ENCODE measurements at regions not wholly inside any gene's neighbourhood (a gene's known extent, or its start where the extent isn't known, plus 50 kb on each side); places are given as distances from the start of the nearest gene placed in this dataset.
"Not testable (repeated sequence)": the region's sequence is repeated elsewhere in the genome, so short reads cannot be mapped to it uniquely, and the experiment has no call there.

DNA sequence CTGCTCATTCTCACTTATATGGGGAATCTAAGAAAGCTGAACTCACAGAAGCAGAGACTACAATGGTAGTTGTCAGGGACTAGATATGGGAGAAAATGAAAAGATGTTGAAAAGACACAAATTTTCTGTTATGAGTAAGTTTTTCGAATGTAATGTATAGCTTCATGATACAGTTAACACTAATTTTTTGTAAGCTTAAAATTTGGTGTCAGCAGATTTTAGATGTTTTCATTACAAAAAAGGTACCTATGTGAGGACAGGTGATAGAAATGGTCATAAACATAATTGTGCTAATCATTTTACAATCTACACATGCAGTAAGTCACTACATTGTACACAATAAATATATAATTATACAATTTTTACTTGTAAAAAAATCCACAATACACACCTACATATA, 286.6 kb downstream of the ZNF33B start:
- DNase-seq, result no peak

DNA sequence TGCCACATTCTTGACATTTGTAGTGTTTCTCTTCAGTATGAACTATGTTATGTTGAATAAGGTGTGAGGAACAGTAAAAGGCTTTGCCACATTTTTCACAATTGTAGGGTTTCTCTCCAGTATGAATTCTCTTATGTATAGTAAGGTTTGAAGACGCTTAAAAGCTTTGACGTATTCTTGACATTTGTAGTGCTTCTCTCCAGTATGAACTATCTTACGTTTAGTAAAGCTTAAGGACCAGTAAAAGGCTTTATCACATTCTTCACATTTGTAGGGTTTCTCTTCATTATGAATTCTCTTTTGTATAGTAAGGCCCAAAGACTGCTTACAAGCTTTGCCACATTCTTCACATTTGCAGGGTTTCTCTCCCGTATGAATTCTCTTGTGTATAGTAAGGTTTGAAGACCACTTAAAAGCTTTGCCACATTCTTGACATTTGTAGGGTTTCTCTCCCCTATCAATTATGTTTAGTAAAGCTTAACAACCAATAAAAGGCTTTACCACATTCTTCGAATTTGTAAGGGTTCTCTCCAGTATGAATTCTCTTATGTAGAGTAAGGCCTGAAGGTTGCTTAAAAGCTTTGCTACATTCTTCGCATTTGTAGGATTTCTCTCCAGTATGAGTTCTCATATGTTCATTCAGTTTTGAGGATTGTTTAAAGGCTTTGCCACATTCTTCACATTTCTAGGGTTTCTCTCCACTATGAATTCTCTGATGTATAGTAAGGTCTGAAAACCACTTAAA, 301.6 kb downstream of the ZNF33B start:
- not testable (repeated sequence) for DNase-seq

DNA sequence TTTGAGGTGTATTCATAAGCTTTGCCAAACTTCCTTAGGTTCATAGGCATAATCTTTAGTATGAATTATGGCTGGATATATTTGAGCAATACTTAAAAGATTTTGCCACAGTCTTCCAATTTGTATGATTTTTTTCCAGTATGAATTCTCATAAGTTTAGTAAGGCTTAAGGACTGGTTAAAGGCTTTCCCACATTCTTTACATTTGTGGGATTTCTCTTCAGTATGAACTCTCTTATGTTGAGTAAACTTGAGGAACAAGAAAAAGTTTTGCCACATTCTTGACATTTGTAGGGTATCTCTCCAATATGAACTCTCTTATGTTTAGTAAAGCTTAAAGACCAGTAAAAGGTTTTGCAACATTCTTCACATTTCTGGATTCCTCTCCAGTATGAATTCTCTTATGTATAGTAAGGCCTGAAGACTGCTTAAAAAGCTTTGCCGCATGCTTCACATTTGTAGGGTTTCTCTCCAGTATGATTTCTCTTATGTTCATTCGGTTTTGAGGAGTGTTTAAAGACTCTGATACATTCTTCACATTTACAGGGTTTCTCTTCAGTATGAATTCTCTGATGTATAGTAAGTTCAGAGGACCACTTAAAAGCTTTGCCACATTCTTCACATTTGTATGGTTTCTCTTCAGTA, 302.6 kb downstream of the ZNF33B start:
- DNase-seq, result not testable (repeated sequence)

DNA sequence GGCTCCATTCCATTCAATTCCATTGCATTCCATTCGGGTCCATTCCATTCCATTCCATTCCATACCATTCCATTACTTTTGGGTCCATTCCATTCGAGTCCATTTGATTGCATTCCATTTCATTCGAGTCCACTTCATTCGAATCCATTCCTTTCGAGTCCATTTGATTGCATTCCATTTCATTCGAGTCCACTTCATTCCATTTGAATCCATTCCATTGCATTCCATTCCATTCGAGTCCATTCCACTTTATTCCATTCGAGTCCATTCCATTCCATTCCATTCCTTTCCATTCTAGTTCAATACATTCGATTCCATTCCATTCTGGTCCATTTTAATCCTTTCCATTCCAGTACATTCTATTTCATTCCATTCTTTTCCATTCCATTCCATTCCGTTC, 334.0 kb downstream of the ZNF33B start:
- no peak for DNase-seq

DNA sequence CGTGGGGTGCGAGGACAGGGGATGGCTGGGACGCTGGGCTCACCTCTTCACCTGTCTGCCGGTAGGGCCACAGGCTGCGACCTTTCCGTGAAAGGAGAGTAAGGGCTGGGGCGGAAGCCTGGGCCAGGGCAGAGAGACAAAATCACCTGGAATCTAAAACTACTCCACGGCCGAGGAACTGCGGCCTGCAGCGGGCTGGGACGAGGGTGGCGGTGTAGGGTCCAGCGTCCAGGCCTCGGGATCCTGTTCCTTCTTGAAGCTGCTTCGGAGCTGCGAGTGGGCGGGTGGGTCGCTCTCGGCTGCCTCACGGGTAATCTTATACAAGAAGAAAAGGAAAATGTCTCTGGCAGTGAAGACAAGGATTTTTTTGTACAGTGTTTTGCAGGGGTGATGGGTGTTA, 356.5 kb downstream of the ZNF33B start:
- not testable (repeated sequence) for DNase-seq

DNA sequence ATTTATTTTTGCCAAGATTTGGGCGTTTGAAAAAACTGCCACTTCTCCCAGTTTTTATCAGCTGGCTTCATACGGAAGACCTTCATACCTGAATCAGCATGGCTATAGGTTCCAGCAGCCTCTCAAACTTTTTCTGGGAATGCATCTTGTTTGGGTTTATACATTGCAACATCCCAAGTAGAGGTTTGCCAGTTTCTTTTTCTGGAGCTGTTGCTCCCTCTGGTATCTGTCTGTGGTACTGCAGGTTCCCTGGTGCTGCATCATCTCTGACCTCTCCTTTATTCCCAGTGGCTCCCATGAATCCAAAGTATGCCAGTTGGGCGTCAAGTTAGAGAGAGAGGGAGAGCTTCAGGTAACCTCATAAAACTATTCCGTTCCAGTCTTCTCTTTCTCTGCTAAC, 368.6 kb downstream of the ZNF33B start:
- not testable (repeated sequence) for DNase-seq

DNA sequence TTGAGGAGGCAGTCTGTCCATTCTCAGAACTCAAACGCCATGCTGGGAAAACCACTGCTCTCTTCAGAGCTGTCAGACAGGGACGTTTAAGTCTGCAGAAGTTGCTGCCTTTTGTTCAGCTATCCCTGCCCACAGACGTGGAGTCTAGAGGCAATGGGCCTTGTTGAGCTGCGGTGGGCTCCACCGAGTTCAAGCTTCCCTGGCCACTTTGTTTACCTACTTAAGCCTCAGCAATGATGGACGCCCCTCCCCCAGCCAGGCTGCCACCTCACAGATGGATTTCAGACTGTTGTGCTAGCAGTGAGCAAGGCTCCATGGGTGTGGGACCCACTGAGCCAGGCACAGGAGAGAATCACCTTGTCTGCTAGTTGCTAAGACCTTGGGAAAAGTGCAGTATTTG, 375.1 kb downstream of the ZNF33B start:
- not testable (repeated sequence) for DNase-seq

DNA sequence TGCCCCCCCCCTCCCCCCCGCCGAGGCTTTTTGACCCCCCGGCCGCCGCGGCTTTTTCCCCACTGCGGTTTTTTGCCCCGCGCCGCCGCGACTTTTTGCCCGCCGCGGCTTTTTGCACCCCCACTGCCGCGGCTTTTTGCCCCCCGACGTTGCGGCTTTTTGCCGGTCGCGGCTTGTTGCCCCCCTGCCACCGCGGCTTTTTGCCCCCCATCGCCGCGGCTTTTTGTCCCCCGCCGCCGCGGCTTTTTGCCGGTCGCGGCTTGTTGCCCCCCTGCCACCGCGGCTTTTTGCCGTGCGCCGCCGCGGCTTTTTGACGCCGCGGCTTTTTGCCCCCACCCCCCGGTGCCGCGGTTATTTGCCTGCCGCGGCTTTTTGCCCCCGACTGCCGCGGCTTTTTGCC, 395.4 kb downstream of the ZNF33B start:
- not testable (repeated sequence) for DNase-seq

DNA sequence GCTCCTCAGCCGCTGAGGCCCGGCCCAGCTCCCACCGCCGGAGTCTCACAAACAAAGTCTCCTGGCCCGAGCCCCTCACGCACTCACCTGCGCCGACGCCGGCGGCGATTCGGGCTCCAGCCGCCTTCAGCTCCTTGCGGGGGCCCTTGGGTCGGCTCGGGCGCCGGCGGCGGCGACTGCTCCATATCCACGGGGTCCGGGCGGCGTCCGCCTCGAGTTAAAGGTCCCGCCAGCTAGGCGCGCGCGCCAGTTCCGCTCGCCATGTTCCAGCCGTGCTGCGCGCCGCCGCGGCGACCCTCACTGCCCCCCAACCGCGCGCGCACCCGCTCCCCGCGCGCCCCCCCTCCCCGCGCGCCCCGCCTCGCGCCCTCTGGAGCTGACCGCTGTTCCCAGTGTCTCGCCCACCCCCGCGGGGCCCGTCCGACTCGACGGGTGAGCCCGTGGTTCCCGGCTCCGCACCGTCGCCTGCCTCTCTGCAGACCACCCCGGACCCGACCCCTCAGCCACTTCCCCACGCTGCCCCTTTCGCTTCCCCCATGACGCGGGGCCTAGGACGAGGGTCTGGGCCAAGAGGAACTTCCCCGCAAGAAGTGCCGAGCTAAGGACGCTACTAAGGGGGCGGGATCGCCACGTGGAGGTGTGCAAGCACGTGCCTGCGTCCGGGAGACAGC, 396.1 kb downstream of the ZNF33B start:
- DNase-seq, result no peak

DNA sequence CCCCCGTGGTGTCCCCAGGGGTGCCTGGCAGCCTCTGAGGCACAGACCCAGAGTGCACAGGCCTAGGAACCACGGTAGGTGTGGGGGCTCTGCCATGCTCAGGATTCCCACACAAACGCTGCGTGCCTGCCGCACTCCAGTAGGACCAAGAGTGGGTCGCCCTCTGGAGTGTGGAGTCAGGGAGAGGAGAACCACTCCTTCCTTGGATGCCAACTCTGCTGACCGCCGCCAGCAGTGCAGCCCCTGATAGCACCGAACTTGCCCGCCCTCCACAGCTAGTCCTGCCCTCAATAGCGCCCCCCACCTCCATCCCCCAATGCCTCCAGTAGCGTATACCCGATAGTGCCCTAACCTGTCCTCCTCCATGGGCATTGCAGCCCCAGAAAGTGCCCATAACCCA, 402.0 kb downstream of the ZNF33B start:
- not testable (repeated sequence) for DNase-seq

DNA sequence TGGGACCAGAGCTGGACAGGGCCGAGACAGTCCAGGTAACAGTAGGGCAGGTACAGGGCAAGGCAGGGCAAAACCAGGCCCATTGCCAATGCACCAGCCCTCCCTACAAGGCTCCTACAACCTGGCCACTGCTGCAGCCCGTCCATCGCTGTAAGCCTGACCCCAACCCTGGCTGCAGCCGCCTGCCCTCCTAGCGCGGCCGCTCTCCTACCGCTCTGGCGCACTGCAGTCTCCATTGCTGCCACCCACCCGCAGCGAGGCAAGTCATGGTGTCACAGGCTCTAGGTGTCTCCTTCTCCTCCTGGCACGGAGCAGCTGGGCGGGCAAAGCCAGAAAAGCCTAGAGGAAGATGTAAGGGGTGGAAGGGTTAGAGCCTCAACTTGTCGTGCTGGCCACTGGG, 402.6 kb downstream of the ZNF33B start:
- DNase-seq, result not testable (repeated sequence)

DNA sequence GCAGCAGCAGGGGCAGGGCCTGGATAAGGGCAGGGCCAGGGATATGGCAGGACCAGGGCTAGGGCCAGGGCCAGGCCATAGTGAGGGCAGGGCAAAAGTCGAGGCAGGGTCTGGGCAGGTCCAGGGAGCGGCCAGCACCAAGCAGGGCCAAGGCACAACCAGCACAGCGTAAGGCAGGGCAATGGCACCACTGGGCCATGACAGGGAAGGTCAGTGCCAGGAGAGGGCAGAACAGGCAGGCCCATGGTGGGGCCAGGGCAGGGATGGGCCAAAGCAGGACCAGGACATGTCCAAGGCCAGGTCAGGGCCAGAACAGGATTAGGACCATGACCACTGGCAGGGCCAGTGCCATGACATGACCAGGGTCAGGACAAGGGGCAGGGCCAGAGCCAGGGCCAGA, 403.1 kb downstream of the ZNF33B start:
- DNase-seq, result not testable (repeated sequence)

DNA sequence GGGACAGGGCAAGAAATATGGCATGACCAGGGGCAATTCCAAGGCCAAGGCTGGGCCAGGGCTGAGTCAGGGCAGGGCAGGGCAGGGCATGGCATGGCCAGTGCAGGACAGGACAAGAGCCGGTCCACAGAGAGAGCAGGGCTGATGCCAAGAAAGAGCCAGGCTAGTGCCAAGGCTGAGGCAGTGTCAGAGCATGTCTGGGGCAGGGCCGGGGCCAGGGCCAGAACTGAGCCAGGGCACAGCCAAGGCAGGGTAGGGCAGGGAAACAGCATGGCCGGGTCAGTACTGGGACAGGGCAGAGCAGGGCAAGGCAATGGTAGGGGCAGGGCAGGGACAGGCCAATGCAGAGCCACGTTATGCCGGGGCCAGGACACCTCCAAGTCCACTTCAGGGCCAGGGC, 403.9 kb downstream of the ZNF33B start:
- DNase-seq, result not testable (repeated sequence)

DNA sequence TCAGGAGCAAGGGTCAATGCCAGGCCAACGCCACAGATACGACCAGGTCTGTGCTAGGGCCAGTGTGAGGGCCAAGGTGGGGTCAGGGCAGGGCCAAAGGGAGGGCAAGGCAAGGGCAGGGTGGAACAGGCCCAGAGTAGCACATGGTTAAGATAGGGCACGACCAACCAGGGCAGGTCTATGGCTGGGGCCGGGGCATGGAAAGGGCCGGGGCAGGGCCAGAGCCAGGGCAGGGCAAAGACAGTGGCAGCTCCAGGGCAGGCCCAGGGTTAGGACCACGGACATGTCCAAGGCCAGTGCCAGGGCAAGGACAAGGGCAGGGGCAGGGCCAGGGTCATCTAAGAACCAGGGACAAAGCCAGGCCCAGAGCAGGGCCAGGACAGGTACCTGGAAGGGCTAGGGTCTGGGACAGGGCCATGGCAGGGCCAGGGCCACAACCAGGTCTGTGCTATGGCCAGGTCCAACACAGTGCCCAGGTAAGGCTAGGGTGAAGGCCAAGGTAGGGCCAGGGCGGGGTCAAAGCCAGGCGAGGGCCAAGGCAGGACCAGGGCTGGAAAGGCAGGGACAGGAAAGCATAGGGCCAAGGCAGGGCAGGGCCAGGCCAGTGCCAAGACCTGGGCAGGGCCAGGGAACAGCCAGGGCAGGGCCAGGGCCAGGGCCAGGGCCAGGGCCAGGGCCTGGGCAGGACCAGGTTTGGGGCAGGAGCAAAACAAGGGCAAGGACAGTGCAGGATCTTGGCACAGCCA, 404.7 kb downstream of the ZNF33B start:
- DNase-seq, result not testable (repeated sequence)

DNA sequence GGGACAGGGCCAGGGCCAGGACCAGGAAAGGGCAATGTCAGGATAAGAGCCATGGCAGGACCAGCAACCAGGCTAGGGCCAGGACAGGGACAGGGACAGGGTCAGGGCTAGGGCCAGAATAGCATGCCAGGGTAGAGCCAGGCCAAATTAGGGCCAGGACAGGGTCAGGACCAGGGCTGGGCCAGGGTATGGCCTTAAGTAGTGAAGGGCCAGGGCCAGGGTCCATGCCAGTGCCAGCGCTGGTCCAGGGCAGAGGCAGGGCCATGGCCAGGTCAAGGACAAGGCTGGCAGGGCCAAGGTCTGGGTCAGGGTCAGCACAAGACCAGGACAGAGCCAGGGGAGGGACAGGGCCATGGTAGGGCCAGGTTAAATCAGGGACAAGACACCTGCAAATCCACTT, 405.4 kb downstream of the ZNF33B start:
- DNase-seq, result not testable (repeated sequence)

DNA sequence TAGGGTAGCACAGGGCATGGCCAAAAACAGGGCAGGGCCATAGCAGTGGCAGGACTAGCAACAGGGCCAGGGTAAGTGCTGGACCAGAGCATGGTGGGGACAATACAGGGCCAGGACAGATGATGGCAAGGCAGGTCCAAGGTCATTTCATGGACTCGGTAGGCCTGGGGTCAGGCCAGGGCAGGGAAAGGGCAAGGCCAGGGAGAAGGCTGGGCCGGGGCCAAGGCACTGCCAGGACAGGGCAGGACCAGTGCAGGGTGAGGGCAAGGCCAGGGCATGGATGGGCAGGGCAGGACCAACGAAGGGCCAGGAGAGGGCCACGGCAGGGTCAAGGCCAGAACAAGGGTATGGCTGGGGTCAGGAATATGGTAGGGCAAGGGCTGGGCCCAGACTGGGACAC, 407.6 kb downstream of the ZNF33B start:
- not testable (repeated sequence) for DNase-seq

DNA sequence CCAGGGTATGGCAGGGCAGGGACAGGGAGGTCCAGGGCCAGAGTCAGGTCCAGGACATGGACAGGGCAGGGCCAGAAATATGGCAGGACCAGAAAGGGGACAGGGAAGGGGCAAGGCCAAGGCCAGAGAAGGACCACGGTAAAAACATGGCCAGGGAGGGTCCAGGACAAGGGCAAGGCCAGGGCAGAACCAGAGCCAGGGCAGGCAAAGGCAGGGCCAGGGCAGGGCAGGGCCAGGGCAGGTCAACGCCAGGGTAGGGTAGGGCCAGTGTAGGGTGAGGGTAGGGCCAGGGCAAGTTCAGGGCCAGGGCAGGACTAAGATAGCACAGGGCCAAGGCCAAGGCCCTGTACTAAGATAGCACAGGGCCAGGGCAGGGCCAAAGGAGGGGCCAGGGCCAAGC, 408.3 kb downstream of the ZNF33B start:
- DNase-seq, result not testable (repeated sequence)

DNA sequence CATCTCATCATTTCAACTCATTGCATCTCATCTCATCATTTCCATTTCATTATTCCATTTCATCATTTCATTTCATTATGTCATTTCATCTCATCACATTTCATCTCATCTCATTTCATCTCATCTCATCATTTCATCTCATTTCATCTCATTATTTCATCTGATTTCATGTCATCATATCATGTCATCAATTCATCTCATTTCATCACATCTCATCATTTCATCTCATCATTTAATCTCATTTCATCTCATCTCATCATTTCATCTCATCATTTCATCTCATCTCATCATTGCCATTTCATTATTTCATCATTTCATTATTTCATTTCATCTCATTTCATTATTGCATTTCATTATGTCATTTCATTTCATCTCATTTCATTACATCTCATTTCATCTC, 410.5 kb downstream of the ZNF33B start:
- DNase-seq, result not testable (repeated sequence)

DNA sequence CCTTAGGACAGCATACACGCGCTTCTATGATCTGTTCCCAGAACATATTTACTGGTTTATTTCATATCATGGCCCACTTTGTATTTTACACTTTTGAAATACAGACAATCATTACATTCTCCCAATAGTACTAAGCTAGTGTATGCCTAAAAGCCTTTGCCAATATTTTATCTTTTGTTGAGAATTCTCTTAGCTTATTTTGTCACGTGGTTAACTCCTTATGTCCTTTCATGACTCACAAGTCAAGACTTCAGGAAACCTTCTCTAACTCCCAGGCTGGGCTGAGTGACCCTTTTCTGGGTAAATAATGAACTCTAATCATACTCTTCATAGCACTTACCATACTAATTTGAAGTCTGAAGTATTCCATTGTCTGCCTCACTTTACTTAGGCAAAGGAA, 444.8 kb downstream of the ZNF33B start:
- not testable (repeated sequence) for DNase-seq

DNA sequence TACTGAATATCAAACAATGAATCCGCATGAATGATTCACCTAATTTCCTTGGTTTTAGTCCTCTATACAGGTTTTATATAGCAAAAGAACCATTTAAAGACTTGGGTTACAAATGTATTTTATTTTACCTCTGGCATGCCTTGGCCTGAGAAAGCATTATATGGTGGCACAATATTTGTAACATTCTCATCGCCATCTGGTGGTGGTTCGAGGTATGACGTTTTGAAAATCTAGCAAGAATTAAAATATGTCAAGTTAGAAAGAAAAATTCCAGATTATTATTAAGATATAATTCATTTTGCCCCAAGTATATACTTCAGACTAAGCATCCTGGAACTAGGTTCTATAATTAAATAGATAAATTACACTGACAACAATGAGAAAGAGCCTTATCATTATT, 445.9 kb downstream of the ZNF33B start:
- DNase-seq, result not testable (repeated sequence)

DNA sequence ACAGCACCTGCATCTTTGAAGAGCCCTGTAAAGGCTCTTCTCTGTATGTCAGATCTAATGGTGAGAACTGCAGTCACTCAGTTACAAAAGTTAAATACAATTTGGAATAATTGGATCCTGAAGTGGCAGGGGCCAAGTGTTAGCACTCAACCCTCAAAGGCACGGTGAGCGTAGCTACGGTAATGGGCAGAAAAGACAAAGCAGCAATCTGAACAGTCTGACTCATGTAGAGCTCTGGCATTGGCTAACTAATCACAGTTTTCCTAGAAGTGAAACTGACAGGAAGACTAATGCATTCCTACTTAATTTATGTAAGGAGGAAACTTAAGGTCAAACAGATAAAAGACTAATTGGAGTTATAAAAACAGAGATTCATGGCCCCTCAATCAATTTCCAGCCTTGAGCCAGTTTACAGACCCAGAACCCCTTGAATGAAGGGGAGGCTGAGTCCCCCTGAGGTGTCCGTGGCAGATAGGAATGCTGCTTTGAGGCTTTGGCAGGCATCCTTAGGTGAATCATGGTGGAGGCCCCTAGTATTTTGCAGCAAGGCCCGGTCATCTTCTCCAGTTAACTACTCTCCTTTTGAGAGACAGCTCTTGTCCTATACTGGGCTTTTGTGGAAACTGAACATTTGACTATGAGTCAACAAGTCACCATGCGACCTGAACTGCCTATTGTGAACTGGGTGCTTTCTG, 450.7 kb downstream of the ZNF33B start:
- DNase-seq, result not testable (repeated sequence)

All from NCI-H1105 (cell line).